Upper lobe of right lung (tissue), 1 donor: ENCODE measurements at regions not wholly inside any gene's neighbourhood (a gene's known extent, or its start where the extent isn't known, plus 50 kb on each side); places are given as distances from the start of the nearest gene placed in this dataset.

Experiments used
- ATAC-seq: fragments of 200-7000 bp; cut with Tn5 transposase; one replicate; pipeline ENCODE4 v1.9.1; 2020; ENCODE audit warnings: mild to moderate bottlenecking, moderate library complexity
- DNase-seq: peaks from one replicate; pipeline ENCODE4 v3.0.0-alpha.2; 2020
- H3K27ac ChIP-seq: fragments of 200-600 bp; one replicate; pipeline ENCODE4 v1.8.0; 2022
- H3K27me3 ChIP-seq: fragments of 200-600 bp; one replicate; pipeline ENCODE4 v1.8.0; 2022; ENCODE audit warnings: mild to moderate bottlenecking
- H3K36me3 ChIP-seq: fragments of 200-600 bp; one replicate; pipeline ENCODE4 v1.8.0; 2022
- H3K4me1 ChIP-seq: fragments of 200-600 bp; one replicate; pipeline ENCODE4 v1.8.0; 2022
- H3K4me3 ChIP-seq: fragments of 200-600 bp; one replicate; pipeline ENCODE4 v1.8.0; 2022; ENCODE audit warnings: mild to moderate bottlenecking
- H3K9me3 ChIP-seq: fragments of 200-600 bp; one replicate; pipeline ENCODE4 v1.8.0; 2022
- CTCF ChIP-seq: fragments of 200-600 bp; IDR thresholded peaks from one replicate; pipeline ENCODE4 v1.8.0; 2022; ENCODE audit warnings: antibody characterized with exemption
- intact Hi-C: fragments of 100-400 bp; cut with DNase I; formaldehyde crosslinking; loops from one replicate; pipeline ENCODE4 v1.11.0; 2022
- donor health status: DM: no; HTN: yes; CAD: no; lungs with severe emphysema.

- Histone ChIP-seq H3K36me3 (no peaks in the 10 kb centered on the region), H3K9me3 (no peaks in the 10 kb centered on the region), H3K27me3 (no peaks in the 10 kb centered on the region), H3K4me3 (no peak overlapping the region), H3K27ac (no peak overlapping the region), H3K4me1 (no peaks in the 10 kb centered on the region)
- no peak for TF ChIP-seq CTCF
- intact Hi-C loops: no loop called here
- ATAC-seq (no peak), DNase-seq (no peak)
These were observed 199.9 kb upstream of the CHRM3 start for GRCh38 chr1:239186487-239186886.

GRCh38 chr1:239185245-239185619, 201.1 kb upstream of the CHRM3 start:
- intact Hi-C loops: no loop called here

DNA sequence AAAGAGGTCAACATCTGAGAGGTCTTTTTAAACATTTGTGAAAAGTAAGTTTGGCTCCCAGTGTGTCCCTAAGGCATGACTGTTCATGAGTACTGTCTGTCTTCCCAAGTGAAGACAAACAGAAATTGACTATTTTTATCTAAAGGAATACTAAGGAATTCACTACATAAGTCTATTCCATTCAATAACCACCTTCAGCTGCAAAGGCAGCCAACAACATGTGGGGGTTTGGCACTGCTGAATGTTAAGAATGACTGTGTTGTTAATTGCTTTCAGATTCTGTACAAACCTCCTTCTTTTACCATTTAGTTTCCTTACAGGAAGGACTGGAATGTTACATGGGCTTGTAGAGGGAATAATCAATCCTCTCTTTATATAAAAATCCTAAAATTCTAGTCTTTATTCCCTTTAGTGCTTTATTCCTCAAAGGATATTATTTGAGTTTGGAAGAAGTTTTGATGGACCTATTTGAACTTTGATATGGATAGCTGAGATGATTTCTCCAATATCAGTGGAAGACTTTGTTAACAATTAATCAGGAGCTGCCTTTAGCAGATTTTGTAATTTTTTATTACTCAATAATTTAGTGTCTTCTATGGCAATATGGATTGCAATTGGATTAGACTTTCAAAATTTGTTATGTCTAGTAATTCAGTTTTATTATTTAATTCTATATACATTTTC, 201.7 kb upstream of the CHRM3 start:
- Histone ChIP-seq H3K27ac (no peak overlapping the region), H3K9me3 (no peaks in the 10 kb centered on the region), H3K4me1 (no peaks in the 10 kb centered on the region), H3K27me3 (no peaks in the 10 kb centered on the region), H3K36me3 (no peaks in the 10 kb centered on the region), H3K4me3 (no peak overlapping the region)
- intact Hi-C loops: no loop called here
- no peak for TF ChIP-seq CTCF
- no peak for DNase-seq
- no peak for ATAC-seq

More at GRCh38 chr1:239185245-239185619, 201.1 kb upstream of the CHRM3 start:
- Histone ChIP-seq H3K27ac (no peak overlapping the region), H3K9me3 (no peaks in the 10 kb centered on the region), H3K36me3 (no peaks in the 10 kb centered on the region), H3K4me1 (no peaks in the 10 kb centered on the region), H3K4me3 (no peak overlapping the region), H3K27me3 (no peaks in the 10 kb centered on the region)
- DNase-seq: no peak
- TF ChIP-seq CTCF: no peak
- ATAC-seq: no peak

GRCh38 chr1:239178961-239179360, 207.4 kb upstream of the CHRM3 start:
- Histone ChIP-seq H3K36me3 (no peaks in the 10 kb centered on the region), H3K27ac (no peak overlapping the region), H3K4me3 (no peak overlapping the region), H3K27me3 (no peaks in the 10 kb centered on the region), H3K9me3 (no peaks in the 10 kb centered on the region), H3K4me1 (no peaks in the 10 kb centered on the region)
- ATAC-seq (no peak), DNase-seq (no peak)
- no peak for TF ChIP-seq CTCF
- intact Hi-C loops: no loop called here

DNA sequence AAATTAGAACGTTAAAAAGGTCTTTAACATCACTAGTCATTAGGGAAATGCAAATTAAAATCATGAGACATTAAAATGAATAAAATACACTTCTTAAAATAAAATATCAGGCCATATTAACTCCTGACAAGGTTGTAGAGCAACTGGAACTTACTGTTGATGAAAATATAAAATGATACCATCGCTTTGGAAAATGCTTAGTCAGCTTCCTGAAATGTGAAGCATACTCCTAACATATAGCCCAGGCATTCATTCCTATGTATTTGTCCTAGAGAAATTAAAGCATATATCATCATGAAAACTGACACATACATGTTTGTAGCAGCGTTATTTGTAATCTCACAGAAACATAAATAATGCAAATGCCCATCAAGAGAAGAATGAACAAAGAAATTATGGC, 211.5 kb upstream of the CHRM3 start:
- DNase-seq (no peak), ATAC-seq (no peak)
- TF ChIP-seq CTCF: no peak
- Histone ChIP-seq H3K27me3 (no peaks in the 10 kb centered on the region), H3K4me3 (no peak overlapping the region), H3K36me3 (no peaks in the 10 kb centered on the region), H3K4me1 (no peaks in the 10 kb centered on the region), H3K9me3 (peaks cover under 1% of the 10 kb centered on the region), H3K27ac (no peak overlapping the region)
- intact Hi-C loops: no loop called here

GRCh38 chr1:239170828-239171227, 215.5 kb upstream of the CHRM3 start:
- no peaks in the 10 kb centered on the region for H3K4me1 ChIP-seq
- H3K9me3 ChIP-seq: peaks cover 5% of the 10 kb centered on the region
- H3K27ac ChIP-seq: no peak overlapping the region
- H3K27me3 ChIP-seq: no peaks in the 10 kb centered on the region
- no peaks in the 10 kb centered on the region for H3K36me3 ChIP-seq
- no peak for DNase-seq
- intact Hi-C loops: no loop called here
- H3K4me3 ChIP-seq: no peak overlapping the region
- TF ChIP-seq CTCF: no peak
- ATAC-seq: no peak
